HUES48 (cell line): ENCODE measurements at regions not wholly inside any gene's neighbourhood (a gene's known extent, or its start where the extent isn't known, plus 50 kb on each side); places are given as distances from the start of the nearest gene placed in this dataset.

ENCODE experiments used
- H3K27ac ChIP-seq: one replicate; pipeline ENCODE4 v1.7.0; 2013; ENCODE audit warnings: low read depth, low read length, inconsistent platforms
- H3K27me3 ChIP-seq: 2 replicates; pipeline ENCODE4 v1.6.1; 2013; ENCODE audit warnings: mild to moderate bottlenecking, low read length; ENCODE audit not compliant: control insufficient read depth, insufficient read depth
- H3K36me3 ChIP-seq: 2 replicates; pipeline ENCODE4 v1.6.1; 2013; ENCODE audit warnings: low read length; ENCODE audit not compliant: control insufficient read depth, insufficient read depth
- H3K4me1 ChIP-seq: 2 replicates; pipeline ENCODE4 v1.6.1; 2013; ENCODE audit warnings: mild to moderate bottlenecking, low read length; ENCODE audit not compliant: control insufficient read depth, insufficient read depth
- H3K4me3 ChIP-seq: 2 replicates; pipeline ENCODE4 v1.5.1; 2013; ENCODE audit warnings: mild to moderate bottlenecking, low read depth, low read length
- H3K9ac ChIP-seq: 2 replicates; pipeline ENCODE4 v1.6.1; 2013; ENCODE audit warnings: mild to moderate bottlenecking, low read depth, low read length, moderate library complexity
- H3K9me3 ChIP-seq: 2 replicates; pipeline ENCODE4 v1.6.1; 2013; ENCODE audit warnings: low read length; ENCODE audit not compliant: control insufficient read depth, insufficient read depth

- no peaks in the 10 kb centered on the region for H3K27me3 ChIP-seq
- H3K36me3 ChIP-seq, result no peaks in the 10 kb centered on the region
- H3K9ac ChIP-seq, result no peak overlapping the region
- no peak overlapping the region for H3K27ac ChIP-seq
- no peak overlapping the region for H3K4me3 ChIP-seq
- H3K9me3 ChIP-seq, result no peaks in the 10 kb centered on the region
- no peaks in the 10 kb centered on the region for H3K4me1 ChIP-seq
Measured at GRCh38 chr3:46097691-46098241, 70.5 kb upstream of the XCR1 start.

DNA sequence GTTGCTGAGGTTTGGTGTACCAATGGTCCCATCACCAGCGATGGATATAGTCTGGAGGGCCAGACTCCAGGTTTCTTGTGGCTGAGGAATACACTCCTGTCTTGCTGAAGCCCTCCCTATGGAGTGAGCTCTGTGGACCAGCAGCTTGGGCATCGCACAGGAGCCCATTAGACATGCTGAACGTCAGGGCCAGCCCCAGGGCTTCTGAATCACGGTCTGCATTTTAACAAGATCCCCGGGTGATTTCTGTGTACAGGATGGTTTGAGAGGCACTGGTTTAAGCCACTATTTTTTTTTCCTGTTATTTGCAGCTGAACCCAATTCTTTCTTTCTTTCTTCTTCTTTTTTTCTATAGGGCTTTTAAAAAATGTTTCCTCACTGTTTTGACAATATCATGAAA lies 69.5 kb upstream of the XCR1 start:
- no peaks in the 10 kb centered on the region for H3K27me3 ChIP-seq
- no peak overlapping the region for H3K9ac ChIP-seq
- no peaks in the 10 kb centered on the region for H3K9me3 ChIP-seq
- no peak overlapping the region for H3K27ac ChIP-seq
- no peaks in the 10 kb centered on the region for H3K4me1 ChIP-seq
- H3K36me3 ChIP-seq, result no peaks in the 10 kb centered on the region
- H3K4me3 ChIP-seq, result no peak overlapping the region

DNA sequence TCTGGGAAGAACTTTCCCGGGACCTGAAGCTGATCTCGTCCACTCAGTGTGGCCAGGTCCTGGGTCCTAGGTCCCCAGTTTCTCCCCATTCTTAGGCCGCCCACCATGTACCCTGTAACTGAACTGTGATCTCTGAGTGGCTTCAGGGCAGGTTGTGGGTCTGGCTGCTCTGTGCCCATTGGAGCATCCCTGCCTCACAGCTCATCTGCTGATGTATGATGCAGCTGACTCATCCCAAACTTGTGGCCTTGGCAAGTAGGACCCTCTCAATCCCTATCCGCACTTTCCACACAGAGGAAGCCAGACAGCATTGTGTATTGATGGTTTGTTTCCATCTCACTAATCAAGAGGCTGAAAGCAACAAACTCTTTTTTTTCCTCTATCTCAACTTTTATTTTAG lies 69.1 kb upstream of the XCR1 start:
- H3K27ac ChIP-seq, result no peak overlapping the region
- H3K9me3 ChIP-seq, result no peaks in the 10 kb centered on the region
- no peak overlapping the region for H3K9ac ChIP-seq
- no peaks in the 10 kb centered on the region for H3K4me1 ChIP-seq
- H3K36me3 ChIP-seq, result no peaks in the 10 kb centered on the region
- no peaks in the 10 kb centered on the region for H3K27me3 ChIP-seq
- no peak overlapping the region for H3K4me3 ChIP-seq

DNA sequence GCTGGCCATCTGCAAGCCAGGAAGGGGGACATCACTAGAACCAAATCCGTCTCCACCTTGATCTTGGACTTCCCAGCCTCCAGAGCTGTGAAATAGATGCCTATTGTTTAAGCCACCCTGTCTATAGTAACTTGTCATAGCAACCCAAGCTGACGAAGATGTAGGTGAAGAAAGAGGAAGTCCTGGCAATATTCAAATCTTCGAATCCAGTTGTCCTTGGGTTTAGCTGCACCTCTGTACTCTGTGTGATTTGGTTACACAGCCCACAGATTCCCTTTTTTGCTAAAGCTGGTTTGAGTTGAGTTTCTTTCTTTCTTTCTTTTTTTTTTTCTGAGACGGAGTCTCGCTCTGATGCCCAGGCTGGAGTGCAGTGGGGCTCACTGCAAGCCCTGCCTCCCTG lies 68.0 kb upstream of the XCR1 start:
- no peaks in the 10 kb centered on the region for H3K36me3 ChIP-seq
- no peak overlapping the region for H3K9ac ChIP-seq
- H3K27me3 ChIP-seq, result no peaks in the 10 kb centered on the region
- no peaks in the 10 kb centered on the region for H3K4me1 ChIP-seq
- H3K9me3 ChIP-seq, result no peaks in the 10 kb centered on the region
- H3K27ac ChIP-seq, result no peak overlapping the region
- H3K4me3 ChIP-seq, result no peak overlapping the region

DNA sequence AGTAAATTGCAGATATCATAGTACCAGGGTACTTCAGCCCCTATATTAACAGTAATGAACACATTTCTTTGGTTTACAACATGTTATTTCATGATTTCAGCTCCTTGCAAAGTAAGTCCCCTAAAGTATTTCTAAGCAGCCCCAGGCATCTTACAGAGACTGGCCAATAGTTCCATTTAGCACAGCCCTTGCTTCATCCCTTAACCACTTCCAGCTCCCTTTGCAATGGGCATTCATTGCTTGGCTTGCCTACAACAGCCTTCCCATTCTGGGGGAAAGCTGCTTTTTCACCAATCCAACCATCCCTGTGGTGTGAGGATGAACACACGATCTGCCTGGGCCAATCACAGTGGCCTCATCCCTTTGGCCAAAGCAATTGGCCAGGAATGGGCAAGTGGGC lies 67.2 kb upstream of the XCR1 start:
- H3K36me3 ChIP-seq, result no peaks in the 10 kb centered on the region
- H3K27ac ChIP-seq, result no peak overlapping the region
- no peaks in the 10 kb centered on the region for H3K27me3 ChIP-seq
- no peaks in the 10 kb centered on the region for H3K9me3 ChIP-seq
- H3K4me1 ChIP-seq, result no peaks in the 10 kb centered on the region
- H3K9ac ChIP-seq, result no peak overlapping the region
- no peak overlapping the region for H3K4me3 ChIP-seq

GRCh38 chr3:46093966-46094365 lies 66.7 kb upstream of the XCR1 start:
- H3K27me3 ChIP-seq, result no peaks in the 10 kb centered on the region
- H3K27ac ChIP-seq, result no peak overlapping the region
- H3K4me1 ChIP-seq, result no peaks in the 10 kb centered on the region
- no peaks in the 10 kb centered on the region for H3K9me3 ChIP-seq
- no peaks in the 10 kb centered on the region for H3K36me3 ChIP-seq
- no peak overlapping the region for H3K9ac ChIP-seq
- H3K4me3 ChIP-seq, result no peak overlapping the region

DNA sequence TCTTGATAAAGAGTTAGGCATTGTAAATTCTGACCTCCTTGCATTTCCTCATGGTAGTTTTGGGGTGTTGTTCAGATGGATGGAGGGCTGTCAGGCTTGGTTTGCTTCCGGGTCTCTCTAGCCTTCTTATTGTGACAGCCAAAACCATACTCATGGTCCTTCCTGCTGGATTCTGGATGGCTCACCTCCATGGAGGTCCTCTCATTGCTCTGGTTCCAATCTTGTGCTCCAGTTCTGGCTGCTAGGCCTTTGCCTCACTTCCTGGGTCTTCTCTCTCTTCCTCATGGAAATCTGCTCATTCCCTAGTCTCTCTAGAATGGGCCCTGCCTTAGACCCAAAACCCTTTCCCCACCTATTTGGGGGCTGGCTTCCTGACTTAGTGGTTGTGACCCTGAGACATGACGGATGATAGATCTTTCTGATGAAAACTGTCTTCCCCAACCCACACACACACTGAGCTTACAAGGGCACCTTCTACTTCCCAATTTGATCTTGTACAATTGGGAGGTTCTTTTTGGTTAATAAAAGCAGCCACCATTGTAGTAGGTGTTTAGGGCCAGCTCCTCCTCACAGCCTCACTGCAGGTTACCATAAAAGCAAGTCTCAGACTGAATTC lies 66.2 kb upstream of the XCR1 start:
- Histone ChIP-seq H3K27me3 (no peaks in the 10 kb centered on the region), H3K36me3 (no peaks in the 10 kb centered on the region), H3K9me3 (no peaks in the 10 kb centered on the region), H3K4me1 (no peaks in the 10 kb centered on the region), H3K9ac (no peak overlapping the region), H3K4me3 (no peak overlapping the region), H3K27ac (no peak overlapping the region)

GRCh38 chr3:46092702-46093080 lies 65.4 kb upstream of the XCR1 start:
- Histone ChIP-seq H3K36me3 (no peaks in the 10 kb centered on the region), H3K27me3 (no peaks in the 10 kb centered on the region), H3K9ac (no peak overlapping the region), H3K4me1 (no peaks in the 10 kb centered on the region), H3K27ac (no peak overlapping the region), H3K4me3 (no peak overlapping the region), H3K9me3 (no peaks in the 10 kb centered on the region)

DNA sequence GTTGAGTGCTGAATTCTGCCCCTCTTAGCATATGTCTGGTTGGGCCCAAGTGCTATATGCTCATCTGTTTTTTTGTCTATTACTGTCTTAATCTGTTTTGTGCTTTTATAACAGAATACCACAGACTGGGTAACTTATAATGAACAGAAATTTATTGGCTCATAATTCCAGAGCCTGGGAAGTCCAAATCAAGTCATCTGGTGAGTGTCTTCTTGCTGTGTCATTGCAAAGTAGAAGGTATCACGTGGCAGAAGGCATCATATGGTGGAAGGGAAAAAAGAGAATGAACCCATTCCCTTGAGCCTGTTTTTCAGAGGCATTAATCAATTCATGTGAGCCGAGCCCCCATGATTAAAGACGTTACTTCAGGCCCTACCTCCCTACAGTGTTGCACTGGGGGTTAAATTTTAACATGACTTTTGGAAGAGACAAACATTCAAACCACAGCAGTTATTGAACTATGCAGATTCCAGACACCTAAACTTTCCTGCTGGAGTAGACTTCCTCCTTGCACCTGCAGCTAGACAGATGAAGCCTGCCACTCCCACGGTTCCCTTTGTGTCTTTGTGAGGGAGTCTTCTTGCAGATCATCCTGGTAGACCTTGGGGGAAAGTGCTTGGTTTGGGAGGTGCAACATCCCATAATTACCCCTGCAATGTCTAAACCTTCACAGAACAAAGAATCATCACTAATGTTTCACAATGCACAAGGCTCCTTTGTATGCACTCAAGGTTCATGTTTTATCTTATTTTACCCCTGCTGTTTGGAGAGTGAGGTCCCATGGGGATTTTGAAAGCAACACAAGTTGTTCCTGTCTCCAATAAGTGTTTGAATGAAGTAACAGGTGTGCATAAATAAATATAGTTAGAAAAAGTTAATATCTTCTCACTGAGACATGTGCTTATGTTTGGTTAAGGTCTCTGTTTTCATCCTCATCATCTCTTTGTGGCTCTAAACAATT lies 64.7 kb upstream of the XCR1 start:
- H3K36me3 ChIP-seq, result no peaks in the 10 kb centered on the region
- H3K9me3 ChIP-seq, result no peaks in the 10 kb centered on the region
- H3K27ac ChIP-seq, result no peak overlapping the region
- H3K27me3 ChIP-seq, result no peaks in the 10 kb centered on the region
- no peak overlapping the region for H3K4me3 ChIP-seq
- H3K4me1 ChIP-seq, result no peaks in the 10 kb centered on the region
- H3K9ac ChIP-seq, result no peak overlapping the region

GRCh38 chr3:46091046-46091445 lies 63.8 kb upstream of the XCR1 start:
- Histone ChIP-seq H3K27me3 (no peaks in the 10 kb centered on the region), H3K4me1 (no peaks in the 10 kb centered on the region), H3K4me3 (no peak overlapping the region), H3K9me3 (no peaks in the 10 kb centered on the region), H3K9ac (no peak overlapping the region), H3K27ac (no peak overlapping the region), H3K36me3 (no peaks in the 10 kb centered on the region)

GRCh38 chr3:46090161-46090591 lies 62.9 kb upstream of the XCR1 start:
- no peak overlapping the region for H3K27ac ChIP-seq
- no peaks in the 10 kb centered on the region for H3K9me3 ChIP-seq
- H3K4me3 ChIP-seq, result no peak overlapping the region
- H3K36me3 ChIP-seq, result no peaks in the 10 kb centered on the region
- no peaks in the 10 kb centered on the region for H3K27me3 ChIP-seq
- no peak overlapping the region for H3K9ac ChIP-seq
- H3K4me1 ChIP-seq, result no peaks in the 10 kb centered on the region
